Dermis microvascular lymphatic vessel endothelial cell (primary cell): ENCODE measurements at regions not wholly inside any gene's neighbourhood (a gene's known extent, or its start where the extent isn't known, plus 50 kb on each side); places are given as distances from the start of the nearest gene placed in this dataset.
"Not testable (repeated sequence)": the region's sequence is repeated elsewhere in the genome, so short reads cannot be mapped to it uniquely, and the experiment has no call there.

ENCODE experiments used
- DNase-seq, 2 donors: peaks; one replicate each; pipeline versions ENCODE4 v3.0.0 to v3.0.0-alpha.2; 2010; ENCODE audit warnings: low read depth in 2 of 2

DNA sequence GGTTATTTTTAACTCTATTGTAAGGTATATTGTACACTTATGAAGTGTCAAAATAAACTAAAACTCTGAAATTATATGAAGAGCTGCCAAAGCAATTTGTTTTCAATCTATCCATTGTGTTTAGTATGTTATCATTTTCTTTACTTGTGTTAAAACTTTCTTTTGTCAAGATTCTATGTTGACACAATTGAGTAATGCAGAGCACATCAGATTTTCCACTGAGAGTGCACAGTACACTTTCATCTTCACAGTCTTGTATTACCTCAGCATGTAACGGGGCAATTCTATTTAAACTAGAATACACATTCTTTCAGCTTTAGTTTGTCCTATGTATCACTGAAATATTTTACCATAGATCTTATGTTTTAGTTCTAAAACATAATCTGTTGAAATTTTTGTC is 304.4 kb upstream of the ZC3H15 start:
- DNase-seq, result no peak

DNA sequence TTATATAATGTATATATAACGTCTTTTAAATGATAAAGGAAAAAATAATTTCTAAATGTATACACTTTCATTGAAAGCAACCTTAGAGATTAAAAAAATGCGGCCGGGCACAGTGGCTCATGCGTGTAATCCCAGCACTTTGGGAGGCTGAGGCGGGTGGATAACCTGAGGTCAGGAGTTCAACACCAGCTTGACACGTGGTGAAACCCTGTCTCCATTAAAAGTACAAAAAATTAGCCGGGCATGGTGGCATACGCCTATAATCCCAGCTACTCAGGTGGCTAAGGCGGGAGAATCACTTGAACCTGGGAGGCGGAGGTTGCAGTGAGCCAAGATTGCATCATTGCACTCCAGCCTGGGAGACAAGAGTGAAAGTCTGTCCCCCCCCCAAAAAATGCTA is 303.7 kb upstream of the ZC3H15 start:
- not testable (repeated sequence) for DNase-seq

DNA sequence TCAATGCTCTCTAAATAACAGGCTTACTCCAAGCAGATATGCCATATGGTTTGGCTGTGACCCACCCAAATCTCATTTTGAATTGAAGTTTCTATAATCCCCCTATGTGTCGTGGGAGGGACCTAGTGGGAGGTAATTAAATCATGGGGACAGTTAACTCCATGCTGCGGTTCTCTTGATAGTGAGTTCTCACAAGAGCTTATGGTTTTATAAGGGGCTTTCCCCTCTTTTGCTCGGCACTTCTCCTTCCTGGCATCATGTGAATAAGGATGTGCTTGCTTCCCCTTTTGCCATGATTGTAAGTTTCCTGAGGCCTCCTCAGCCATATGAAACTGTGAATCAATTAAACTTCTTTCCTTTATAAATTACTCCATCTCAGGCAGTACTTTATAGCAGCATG is 302.7 kb upstream of the ZC3H15 start:
- DNase-seq, result no peak

DNA sequence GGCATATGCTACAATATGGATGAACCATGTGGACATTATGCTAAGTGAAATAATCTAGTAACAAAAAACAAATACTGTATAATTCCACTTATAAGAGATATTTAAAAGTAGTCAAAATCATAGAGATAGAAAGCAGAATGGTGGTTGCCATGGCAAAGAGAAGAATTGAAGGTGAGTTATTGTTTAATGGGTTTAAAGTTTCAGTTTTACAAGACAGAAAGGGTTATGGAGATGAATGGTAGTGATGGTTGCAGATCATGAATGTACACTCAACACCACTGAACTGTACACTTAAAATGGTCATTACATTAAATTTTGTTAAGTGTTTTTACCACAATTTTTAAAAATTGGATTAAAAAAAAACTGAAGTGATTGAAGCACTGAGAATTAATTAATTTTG is 298.2 kb upstream of the ZC3H15 start:
- DNase-seq, result no peak

DNA sequence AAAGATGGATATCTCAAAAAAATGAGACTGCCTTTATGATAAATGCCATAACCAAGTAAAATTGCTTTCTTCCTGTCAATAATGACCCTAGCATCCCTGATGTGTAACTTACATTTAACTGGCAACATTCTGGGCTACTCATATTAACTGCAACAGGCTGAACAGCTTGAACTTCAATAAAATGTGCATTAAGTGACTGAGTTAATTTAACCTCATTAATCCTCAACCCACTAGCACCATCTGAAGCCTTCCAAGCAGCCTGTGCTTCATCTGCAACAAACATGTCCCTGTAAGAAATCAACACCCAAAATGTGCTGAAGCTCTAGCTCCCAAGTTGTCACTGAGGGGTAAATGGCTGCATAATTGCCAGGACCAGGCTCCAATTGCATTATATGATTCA is 296.2 kb upstream of the ZC3H15 start:
- DNase-seq, result no peak

- DNase-seq, result no peak
Observed at GRCh38 chr2:186195696-186196095, 290.4 kb upstream of the ZC3H15 start.

GRCh38 chr2:186197955-186198354 is 288.1 kb upstream of the ZC3H15 start:
- no peak for DNase-seq

DNA sequence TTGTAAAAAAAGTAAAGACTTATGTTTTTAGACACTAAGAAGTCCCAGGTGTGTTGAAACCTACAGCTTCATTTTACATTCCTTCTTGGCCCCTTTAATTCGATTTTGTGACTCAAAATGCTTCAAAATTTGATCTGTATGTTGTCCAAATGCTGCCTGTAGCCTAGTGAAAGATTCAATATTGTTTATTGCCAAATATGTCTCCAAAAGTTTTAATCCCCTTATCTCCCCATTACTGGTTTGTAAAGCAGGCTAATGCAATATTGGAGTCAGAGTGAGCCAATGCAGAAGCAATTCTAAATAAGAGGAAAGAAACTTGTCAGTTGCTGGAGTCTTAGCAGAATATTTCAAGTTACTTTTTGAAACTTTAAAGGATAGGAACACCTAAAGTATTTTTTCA is 287.0 kb upstream of the ZC3H15 start:
- DNase-seq, result no peak

DNA sequence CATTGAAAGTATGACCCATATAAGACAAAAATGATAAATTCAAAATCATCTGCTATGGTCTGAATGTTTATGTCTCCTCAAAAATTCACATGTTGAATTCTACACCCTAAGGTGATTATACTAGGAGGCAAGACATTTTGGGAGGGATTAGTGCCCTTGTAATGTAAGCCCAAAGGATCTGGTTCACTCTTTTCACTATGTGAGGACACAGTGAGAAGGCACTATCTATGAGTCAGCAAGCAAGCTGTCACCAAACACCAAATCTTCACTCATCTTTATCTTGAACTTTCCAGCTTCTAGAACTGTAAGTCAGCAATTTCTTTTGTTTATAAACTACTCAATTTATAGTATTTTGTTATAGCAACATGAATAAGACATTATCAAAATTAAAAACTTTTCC is 284.7 kb upstream of the ZC3H15 start:
- DNase-seq, result no peak

DNA sequence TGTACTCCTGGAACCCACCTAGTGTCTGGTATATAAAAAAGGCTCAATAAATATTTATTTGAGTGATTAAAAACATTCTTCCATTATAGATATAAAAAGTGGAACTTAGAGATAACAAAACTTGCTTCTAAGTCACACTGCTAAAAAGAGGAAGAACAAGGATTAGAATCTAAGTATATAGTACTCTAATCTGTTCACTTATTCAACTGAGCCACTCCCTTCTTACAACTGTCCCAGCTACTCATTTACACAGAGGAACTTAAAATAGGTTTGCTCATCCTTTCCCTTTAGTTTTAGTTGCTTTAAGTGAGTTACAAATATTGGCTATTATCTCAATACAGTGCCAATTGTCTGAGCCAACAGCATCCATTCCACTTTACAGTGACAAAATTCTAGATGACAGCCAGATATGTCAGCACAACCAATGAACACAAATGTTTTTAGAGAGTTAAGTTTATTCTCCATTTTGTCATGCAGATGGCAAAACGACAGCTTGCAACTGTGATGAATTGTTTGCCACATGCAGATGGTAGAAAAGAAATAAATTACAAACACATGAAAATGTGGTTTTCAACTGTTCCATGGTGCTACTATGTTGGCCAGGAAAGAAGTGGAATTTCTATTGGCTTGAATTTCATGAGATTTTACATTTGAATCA is 280.7 kb upstream of the ZC3H15 start:
- no peak for DNase-seq

DNA sequence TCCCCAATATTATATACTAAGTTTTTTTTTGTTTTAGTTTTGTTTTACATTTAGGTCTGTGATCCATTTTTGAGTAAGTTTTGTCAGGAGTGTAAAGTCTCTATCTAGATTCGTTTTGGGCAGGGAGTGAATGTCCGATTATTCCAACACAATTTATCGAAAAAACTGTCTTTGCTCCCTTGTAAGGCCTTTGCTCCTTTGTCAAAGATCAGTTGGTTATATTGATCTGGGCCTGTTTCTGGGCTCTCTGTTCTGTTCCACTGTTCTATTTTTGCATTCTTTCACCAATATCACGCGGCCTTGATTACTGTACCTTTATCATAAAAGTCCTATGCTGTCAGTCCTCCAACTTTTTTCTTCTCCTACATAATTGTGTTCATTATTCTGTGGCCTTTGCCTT is 276.5 kb upstream of the ZC3H15 start:
- DNase-seq, result no peak

- DNase-seq, result no peak
Observed at GRCh38 chr2:186220409-186220808, 265.7 kb upstream of the ZC3H15 start.

DNA sequence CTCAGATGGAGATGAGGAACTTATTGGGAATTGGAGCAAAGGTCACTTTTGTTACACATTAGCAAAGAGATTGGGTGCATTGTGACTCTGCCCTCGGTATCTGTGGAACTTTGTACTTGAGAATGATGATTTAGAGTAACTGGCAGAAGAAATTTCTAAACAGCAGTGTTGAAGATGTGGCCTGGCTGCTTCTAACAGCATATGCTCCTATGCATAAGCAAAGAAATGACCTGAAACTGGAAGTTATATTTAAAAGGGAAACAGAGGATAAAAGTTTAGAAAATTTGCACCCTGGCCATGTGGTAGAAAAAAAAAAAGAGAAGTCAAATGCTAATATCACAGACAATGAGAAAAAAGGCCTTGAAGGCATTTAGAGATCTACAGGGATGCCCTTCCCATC is 256.8 kb upstream of the ZC3H15 start:
- DNase-seq, result no peak

GRCh38 chr2:186241874-186242273 is 244.2 kb upstream of the ZC3H15 start:
- no peak for DNase-seq

GRCh38 chr2:186254759-186255158 is 231.3 kb upstream of the ZC3H15 start:
- DNase-seq, result no peak

- no peak for DNase-seq
Observed at GRCh38 chr2:186255823-186256222, 230.2 kb upstream of the ZC3H15 start.

- DNase-seq, result peak in 1 of 2 donors; percentile 47
Observed at GRCh38 chr2:186256540-186256939, 229.5 kb upstream of the ZC3H15 start.

DNA sequence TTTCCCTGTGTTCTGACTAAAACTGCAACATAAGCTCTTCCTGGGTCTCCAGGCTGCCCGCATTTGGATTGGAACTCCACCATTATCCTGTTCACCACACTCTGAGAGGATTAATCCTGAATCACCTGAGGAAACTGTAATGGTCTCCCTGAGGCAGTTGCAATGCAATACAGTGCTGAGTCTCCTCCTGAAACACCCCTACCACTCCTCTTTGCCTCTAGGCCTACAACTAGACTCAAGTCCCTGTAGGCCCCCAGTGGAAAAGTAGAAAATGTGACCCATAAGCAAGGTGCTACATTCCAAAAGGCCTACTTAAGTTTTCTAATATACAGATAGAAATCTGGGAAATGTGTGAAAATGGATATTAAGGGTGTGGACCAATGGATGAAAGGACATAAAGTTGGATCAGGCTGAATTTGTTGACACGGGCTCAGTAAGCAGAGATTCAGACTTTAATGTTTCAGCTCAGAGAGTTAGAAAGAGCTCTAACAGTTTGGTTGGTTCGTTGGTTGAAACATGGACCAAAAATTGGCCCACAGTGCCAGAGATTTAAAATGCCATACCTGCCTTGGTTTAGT is 222.3 kb upstream of the ZC3H15 start:
- DNase-seq, result no peak

DNA sequence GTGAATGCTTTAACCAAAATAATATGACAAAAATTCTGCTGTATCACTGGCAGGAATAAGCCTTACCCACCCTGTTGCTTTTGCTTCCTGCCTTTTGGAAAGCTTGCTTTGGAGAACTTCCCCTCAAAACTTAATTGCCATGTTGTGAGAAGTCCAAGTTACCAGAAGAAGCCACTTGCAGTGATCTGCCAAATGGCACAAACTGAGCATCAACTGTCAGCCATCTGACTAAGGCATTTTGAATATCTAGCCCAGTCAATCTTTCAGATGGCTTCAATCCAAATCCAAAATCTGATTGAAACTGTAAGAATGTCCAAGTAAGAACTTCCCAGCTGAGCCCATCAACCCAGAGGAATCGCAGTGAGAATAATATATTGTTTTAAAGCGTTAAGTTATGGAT is 216.5 kb upstream of the ZC3H15 start:
- no peak for DNase-seq

GRCh38 chr2:186273953-186274352 is 212.1 kb upstream of the ZC3H15 start:
- no peak for DNase-seq

DNA sequence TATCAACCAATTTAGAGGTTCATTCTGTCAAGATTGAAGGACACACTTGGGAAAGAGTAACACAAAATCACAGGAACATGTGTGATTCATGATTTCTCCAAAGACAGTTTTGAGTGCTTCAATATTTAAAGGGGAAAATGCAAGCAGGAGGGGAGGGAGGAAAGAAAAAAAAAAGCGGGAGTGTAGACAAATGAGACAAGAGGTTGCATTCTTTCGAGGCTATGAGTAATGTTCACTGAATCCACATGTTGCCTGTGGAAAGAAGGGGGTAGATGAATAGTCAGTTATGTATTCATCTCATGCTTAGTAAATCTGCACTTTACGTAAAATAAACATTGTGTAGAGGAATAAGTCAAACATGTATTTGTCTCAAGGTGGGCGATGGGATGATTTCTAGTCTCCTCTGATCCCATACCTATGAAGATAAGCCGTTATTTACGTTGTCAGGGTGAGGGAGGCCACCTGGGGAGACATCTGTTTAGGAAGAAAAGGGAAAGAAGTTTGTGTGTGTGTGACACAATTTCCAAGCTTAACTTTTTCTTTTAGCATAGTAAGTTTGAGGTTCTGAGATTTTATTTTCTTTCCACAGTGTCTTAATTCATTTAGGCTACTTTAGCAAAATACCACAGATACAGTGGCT is 211.0 kb upstream of the ZC3H15 start:
- no peak for DNase-seq

DNA sequence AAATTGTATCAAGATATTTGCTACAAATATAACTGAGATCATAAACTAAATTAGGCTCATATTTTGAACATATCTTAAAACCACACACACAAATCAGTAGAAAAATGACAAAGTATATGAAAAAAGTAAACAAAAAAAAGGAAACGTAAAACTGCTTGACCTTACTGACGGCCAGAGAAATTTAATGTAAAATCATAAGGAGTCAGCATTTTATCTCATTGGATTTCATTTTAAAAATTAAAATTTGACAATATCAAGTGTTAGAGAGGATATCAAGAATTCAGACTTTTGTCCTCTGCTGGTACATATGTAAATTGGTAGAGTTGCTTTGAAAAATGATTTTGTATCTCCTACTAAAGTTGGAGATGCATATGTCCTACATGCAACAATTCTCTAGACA is 209.2 kb upstream of the ZC3H15 start:
- no peak for DNase-seq

GRCh38 chr2:186281726-186282125 is 204.3 kb upstream of the ZC3H15 start:
- DNase-seq, result no peak
